ENCODE measurements at regions not wholly inside any gene's neighbourhood (a gene's known extent, or its start where the extent isn't known, plus 50 kb on each side); places are given as distances from the start of the nearest gene placed in this dataset.

DNA sequence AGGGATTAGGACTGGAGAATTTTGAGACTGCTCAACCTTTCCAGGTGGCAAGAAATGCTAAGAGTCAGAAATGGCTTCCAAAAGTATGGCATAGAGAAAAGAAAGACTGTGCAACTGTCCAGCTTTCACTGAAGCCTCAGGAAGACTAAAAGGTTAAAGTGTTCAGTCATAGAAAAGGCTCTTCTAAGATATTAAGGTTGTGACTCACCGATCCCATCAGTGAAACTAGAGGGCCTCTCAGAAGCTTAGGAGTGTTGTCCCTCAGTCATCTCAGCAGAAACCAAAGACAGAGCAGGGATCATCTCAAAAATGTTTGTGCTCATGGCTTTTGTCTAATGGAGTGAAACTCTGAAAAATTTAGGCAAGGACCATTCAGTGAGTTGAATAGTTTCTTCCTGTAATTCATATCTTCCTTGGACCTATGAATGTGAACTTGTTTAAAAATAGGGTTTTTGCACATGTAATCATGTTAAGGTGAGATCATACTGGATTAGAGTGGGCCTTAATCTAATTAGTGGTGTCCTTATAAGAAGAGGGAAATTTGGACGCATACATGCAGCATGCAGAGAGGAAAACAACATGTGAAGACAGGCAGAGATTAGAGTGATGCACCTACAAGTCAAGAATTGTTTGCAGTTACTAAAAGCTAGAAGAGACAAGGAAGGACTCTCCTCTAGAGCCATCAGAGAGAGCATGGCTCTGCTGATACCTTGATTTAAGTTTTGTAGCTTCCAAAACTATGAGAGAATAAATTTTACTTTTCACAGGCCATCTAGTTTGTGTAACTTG lies 71.3 kb downstream of the RPE65 start:
- TF ChIP-seq GATA2 (IDR thresholded peaks at IDR 0.05; ENCODE audit: low read depth, low read length): no peak
- no peak for TF ChIP-seq GATA3 (IDR thresholded peaks at IDR 0.05; ENCODE audit: low read depth, low read length)

- TF ChIP-seq GATA3 (IDR thresholded peaks at IDR 0.05; ENCODE audit: low read depth, low read length): no peak
- TF ChIP-seq GATA2 (IDR thresholded peaks at IDR 0.05; ENCODE audit: low read depth, low read length): no peak
Measured at GRCh38 chr1:68377098-68377497, 72.7 kb downstream of the RPE65 start.

- TF ChIP-seq GATA3 (IDR thresholded peaks at IDR 0.05; ENCODE audit: low read depth, low read length) (no peak), GATA2 (IDR thresholded peaks at IDR 0.05; ENCODE audit: low read depth, low read length) (no peak)
Measured at GRCh38 chr1:68376441-68376840, 73.3 kb downstream of the RPE65 start.

DNA sequence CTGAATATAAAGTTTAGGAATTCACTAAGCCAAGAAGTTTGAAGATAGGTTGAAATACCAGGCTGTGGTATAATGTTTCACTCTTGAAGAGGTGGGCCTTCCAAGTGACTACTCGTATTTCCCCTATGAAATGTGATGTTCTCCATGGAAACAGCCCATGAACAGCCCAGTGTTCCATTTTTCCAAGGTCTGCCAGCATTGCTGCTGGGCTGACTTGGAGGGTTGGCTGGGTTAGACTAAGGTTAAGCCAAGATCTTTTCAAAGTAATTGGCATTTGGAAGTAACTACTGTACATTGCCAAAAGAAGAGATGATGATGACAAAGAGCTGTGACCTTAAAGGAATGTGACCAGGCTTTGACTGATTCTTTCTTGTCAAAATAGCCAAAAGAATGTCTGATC lies 73.8 kb downstream of the RPE65 start:
- TF ChIP-seq GATA3 (IDR thresholded peaks at IDR 0.05; ENCODE audit: low read depth, low read length): no peak

DNA sequence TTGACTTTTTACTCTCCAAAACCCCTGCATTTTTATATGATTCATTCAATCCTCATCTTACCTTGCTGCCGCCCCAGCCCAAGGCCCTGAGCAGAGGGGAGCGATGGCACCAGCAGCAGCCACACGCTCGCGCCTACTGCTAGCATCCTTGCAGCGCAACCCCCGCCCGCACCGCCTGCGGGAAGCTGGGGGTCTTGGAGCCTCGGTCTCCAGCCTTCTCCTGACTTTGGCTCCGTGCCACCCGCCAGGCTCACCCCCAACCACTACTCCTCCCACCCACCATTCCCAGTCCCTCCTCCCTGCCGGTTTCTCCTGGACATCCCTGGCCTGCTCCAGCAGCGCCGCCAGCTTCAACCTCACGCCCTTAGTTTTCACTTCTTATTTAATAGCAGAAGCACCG lies 76.6 kb downstream of the RPE65 start:
- TF ChIP-seq GATA2 (IDR thresholded peaks at IDR 0.05; ENCODE audit: low read depth, low read length): no peak
- TF ChIP-seq GATA3 (IDR thresholded peaks at IDR 0.05; ENCODE audit: low read depth, low read length): no peak

GRCh38 chr1:68372487-68372886 lies 77.3 kb downstream of the RPE65 start:
- TF ChIP-seq GATA3 (IDR thresholded peaks at IDR 0.05; ENCODE audit: low read depth, low read length) (no peak), GATA2 (IDR thresholded peaks at IDR 0.05; ENCODE audit: low read depth, low read length) (no peak)

- TF ChIP-seq GATA3 (IDR thresholded peaks at IDR 0.05; ENCODE audit: low read depth, low read length) (no peak), GATA2 (IDR thresholded peaks at IDR 0.05; ENCODE audit: low read depth, low read length) (no peak)
Measured at GRCh38 chr1:68370101-68370915, 79.4 kb downstream of the RPE65 start.

DNA sequence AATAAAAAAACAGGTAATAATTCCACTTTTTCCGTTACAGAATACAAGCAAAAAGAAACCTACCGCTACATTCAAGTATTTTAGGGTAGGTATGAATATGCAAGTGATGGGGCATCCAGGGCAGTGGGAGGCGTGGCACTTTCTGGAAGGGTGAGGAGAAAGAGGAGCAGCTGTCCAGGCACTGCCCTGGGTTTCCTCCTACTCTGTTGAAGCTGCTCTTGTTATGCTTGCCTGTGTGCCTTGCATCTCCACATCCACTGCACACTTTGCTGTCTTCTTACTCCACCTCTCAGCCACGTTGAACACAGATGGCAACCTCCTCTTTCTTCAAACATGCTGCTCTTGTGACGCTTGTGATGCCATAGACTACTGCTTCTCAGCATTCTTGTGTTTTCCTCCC lies 83.2 kb downstream of the RPE65 start:
- TF ChIP-seq GATA2 (IDR thresholded peaks at IDR 0.05; ENCODE audit: low read depth, low read length) (no peak), GATA3 (IDR thresholded peaks at IDR 0.05; ENCODE audit: low read depth, low read length) (no peak)

GRCh38 chr1:68365709-68366382 lies 83.9 kb downstream of the RPE65 start:
- no peak for TF ChIP-seq GATA3 (IDR thresholded peaks at IDR 0.05; ENCODE audit: low read depth, low read length)
- TF ChIP-seq GATA2 (IDR thresholded peaks at IDR 0.05; ENCODE audit: low read depth, low read length): no peak

GRCh38 chr1:68363339-68363738 lies 86.4 kb downstream of the RPE65 start:
- TF ChIP-seq GATA2 (IDR thresholded peaks at IDR 0.05; ENCODE audit: low read depth, low read length): no peak
- no peak for TF ChIP-seq GATA3 (IDR thresholded peaks at IDR 0.05; ENCODE audit: low read depth, low read length)

GRCh38 chr1:68361346-68361910 lies 88.3 kb downstream of the RPE65 start:
- TF ChIP-seq GATA2 (IDR thresholded peaks at IDR 0.05; ENCODE audit: low read depth, low read length): no peak
- no peak for TF ChIP-seq GATA3 (IDR thresholded peaks at IDR 0.05; ENCODE audit: low read depth, low read length)

DNA sequence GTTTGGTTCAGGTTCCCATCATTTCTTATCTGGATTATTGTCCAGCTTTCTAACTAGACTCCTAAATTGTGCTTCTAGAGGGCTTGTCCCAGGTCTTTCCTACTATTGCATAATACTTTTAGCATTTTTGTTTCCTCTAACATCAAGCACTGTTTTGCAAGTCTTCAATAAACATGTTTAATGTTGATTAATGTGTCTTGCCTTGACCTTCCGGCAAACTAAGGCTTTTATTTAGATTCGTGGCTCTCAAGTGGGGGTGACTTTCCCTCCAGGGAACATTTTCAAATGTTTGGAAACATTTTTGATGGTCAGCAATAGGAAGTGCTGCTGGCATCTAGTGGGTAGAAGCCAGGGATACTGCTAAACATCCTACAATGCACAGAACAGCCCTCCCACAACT lies 90.7 kb downstream of the RPE65 start:
- TF ChIP-seq GATA2 (IDR thresholded peaks at IDR 0.05; ENCODE audit: low read depth, low read length) (no peak), GATA3 (IDR thresholded peaks at IDR 0.05; ENCODE audit: low read depth, low read length) (no peak)

GRCh38 chr1:68358439-68358838 lies 91.3 kb downstream of the RPE65 start:
- TF ChIP-seq GATA2 (IDR thresholded peaks at IDR 0.05; ENCODE audit: low read depth, low read length) (no peak), GATA3 (IDR thresholded peaks at IDR 0.05; ENCODE audit: low read depth, low read length) (no peak)

GRCh38 chr1:68355614-68356013 lies 94.1 kb downstream of the RPE65 start:
- TF ChIP-seq GATA3 (IDR thresholded peaks at IDR 0.05; ENCODE audit: low read depth, low read length) (no peak), GATA2 (IDR thresholded peaks at IDR 0.05; ENCODE audit: low read depth, low read length) (no peak)
